ENCODE measurements at regions not wholly inside any gene's neighbourhood (a gene's known extent, or its start where the extent isn't known, plus 50 kb on each side); places are given as distances from the start of the nearest gene placed in this dataset.

- Histone ChIP-seq H3K9ac (ENCODE audit: insufficient read depth, low read length, poor library complexity, severe bottlenecking) (no peak overlapping the region), H2AFZ (ENCODE audit: insufficient read depth, low read depth, low read length, poor library complexity, severe bottlenecking) (no peak overlapping the region), H3K4me3 (replicated peaks in 1 of 3; ENCODE audit: low read depth in 2 of 3, low read length in 3 of 3) (no peak overlapping the region), H4K20me1 (ENCODE audit: insufficient read depth, low read length) (no peaks in the 10 kb centered on the region), H3K79me2 (ENCODE audit: insufficient read depth, low read length) (no peaks in the 10 kb centered on the region), H3K36me3 (replicated peaks in 1 of 2; ENCODE audit: control insufficient read depth in 1 of 2, insufficient read depth in 2 of 2, low read length in 2 of 2) (no peaks in the 10 kb centered on the region), H3K4me2 (replicated peaks; ENCODE audit: extremely low read depth, low read length, poor library complexity, severe bottlenecking) (no peak overlapping the region), H3K4me1 (ENCODE audit: control insufficient read depth in 1 of 2, insufficient read depth in 2 of 2, low read length in 2 of 2) (no peaks in the 10 kb centered on the region), H3K9me3 (replicated peaks in 1 of 2; ENCODE audit: control insufficient read depth in 1 of 2, insufficient read depth in 1 of 2, low read length in 2 of 2) (no peaks in the 10 kb centered on the region), H3K27me3 (ENCODE audit: control insufficient read depth in 2 of 2, insufficient read depth in 2 of 2, low read length in 2 of 2) (no peaks in the 10 kb centered on the region), H3K27ac (ENCODE audit: low read depth in 1 of 2, low read length in 2 of 2) (no peak overlapping the region)
- Mint-ChIP-seq H3K4me3 (no peak overlapping the region), H3K9me3 (peaks cover 0 to 1% (median 0%) of the 10 kb centered on the region in 7 donors), H3K36me3 (no peaks in the 10 kb centered on the region), H3K27me3 (ENCODE audit: low read depth in 3 of 3) (peaks cover 4 to 23% (median 11%) of the 10 kb centered on the region in 3 donors), H3K4me1 (peaks cover 5% of the 10 kb centered on the region), H3K27ac (no peak overlapping the region)
- intact Hi-C loops (cut with micrococcal nuclease), result no loop called here
- TF ChIP-seq, protein P1, sequence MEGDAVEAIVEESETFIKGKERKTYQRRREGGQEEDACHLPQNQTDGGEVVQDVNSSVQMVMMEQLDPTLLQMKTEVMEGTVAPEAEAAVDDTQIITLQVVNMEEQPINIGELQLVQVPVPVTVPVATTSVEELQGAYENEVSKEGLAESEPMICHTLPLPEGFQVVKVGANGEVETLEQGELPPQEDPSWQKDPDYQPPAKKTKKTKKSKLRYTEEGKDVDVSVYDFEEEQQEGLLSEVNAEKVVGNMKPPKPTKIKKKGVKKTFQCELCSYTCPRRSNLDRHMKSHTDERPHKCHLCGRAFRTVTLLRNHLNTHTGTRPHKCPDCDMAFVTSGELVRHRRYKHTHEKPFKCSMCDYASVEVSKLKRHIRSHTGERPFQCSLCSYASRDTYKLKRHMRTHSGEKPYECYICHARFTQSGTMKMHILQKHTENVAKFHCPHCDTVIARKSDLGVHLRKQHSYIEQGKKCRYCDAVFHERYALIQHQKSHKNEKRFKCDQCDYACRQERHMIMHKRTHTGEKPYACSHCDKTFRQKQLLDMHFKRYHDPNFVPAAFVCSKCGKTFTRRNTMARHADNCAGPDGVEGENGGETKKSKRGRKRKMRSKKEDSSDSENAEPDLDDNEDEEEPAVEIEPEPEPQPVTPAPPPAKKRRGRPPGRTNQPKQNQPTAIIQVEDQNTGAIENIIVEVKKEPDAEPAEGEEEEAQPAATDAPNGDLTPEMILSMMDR (IDR thresholded peaks at IDR 0.05), result no peak
- no peak for DNase-seq
- WGBS (ENCODE audit: insufficient coverage), result 97% methylated on average over 7 of the region's 7 CpGs
These were observed 50.2 kb upstream of the SLC35C1 start for GRCh38 chr11:45754741-45755140.

- Histone ChIP-seq H3K9ac (ENCODE audit: insufficient read depth, low read length, poor library complexity, severe bottlenecking) (no peak overlapping the region), H2AFZ (ENCODE audit: insufficient read depth, low read depth, low read length, poor library complexity, severe bottlenecking) (no peak overlapping the region), H3K79me2 (ENCODE audit: insufficient read depth, low read length) (no peaks in the 10 kb centered on the region), H3K4me3 (replicated peaks in 1 of 3; ENCODE audit: low read depth in 2 of 3, low read length in 3 of 3) (no peak overlapping the region), H4K20me1 (ENCODE audit: insufficient read depth, low read length) (no peaks in the 10 kb centered on the region), H3K9me3 (replicated peaks in 1 of 2; ENCODE audit: control insufficient read depth in 1 of 2, insufficient read depth in 1 of 2, low read length in 2 of 2) (no peaks in the 10 kb centered on the region), H3K36me3 (replicated peaks in 1 of 2; ENCODE audit: control insufficient read depth in 1 of 2, insufficient read depth in 2 of 2, low read length in 2 of 2) (no peaks in the 10 kb centered on the region), H3K27ac (ENCODE audit: low read depth in 1 of 2, low read length in 2 of 2) (no peak overlapping the region), H3K4me2 (replicated peaks; ENCODE audit: extremely low read depth, low read length, poor library complexity, severe bottlenecking) (no peak overlapping the region), H3K4me1 (ENCODE audit: control insufficient read depth in 1 of 2, insufficient read depth in 2 of 2, low read length in 2 of 2) (no peaks in the 10 kb centered on the region), H3K27me3 (ENCODE audit: control insufficient read depth in 2 of 2, insufficient read depth in 2 of 2, low read length in 2 of 2) (no peaks in the 10 kb centered on the region)
- no peak for DNase-seq
- H3K4me3 Mint-ChIP-seq, result no peak overlapping the region
- WGBS (ENCODE audit: insufficient coverage), result 74% methylated on average over 5 of the region's 8 CpGs
- H3K9me3 Mint-ChIP-seq, result peaks cover 0 to 1% (median 0%) of the 10 kb centered on the region in 7 donors
- intact Hi-C loops (cut with micrococcal nuclease), result no loop called here
- H3K4me1 Mint-ChIP-seq, result peaks cover 5% of the 10 kb centered on the region
- H3K36me3 Mint-ChIP-seq, result no peaks in the 10 kb centered on the region
- TF ChIP-seq, protein P1 (IDR thresholded peaks at IDR 0.05), result no peak
- H3K27ac Mint-ChIP-seq, result no peak overlapping the region
- H3K27me3 Mint-ChIP-seq (ENCODE audit: low read depth in 3 of 3), result peaks cover 4 to 26% (median 11%) of the 10 kb centered on the region in 3 donors
These were observed 50.7 kb upstream of the SLC35C1 start for GRCh38 chr11:45754261-45754709.
